ENCODE measurements at regions not wholly inside any gene's neighbourhood (a gene's known extent, or its start where the extent isn't known, plus 50 kb on each side); places are given as distances from the start of the nearest gene placed in this dataset.

DNA sequence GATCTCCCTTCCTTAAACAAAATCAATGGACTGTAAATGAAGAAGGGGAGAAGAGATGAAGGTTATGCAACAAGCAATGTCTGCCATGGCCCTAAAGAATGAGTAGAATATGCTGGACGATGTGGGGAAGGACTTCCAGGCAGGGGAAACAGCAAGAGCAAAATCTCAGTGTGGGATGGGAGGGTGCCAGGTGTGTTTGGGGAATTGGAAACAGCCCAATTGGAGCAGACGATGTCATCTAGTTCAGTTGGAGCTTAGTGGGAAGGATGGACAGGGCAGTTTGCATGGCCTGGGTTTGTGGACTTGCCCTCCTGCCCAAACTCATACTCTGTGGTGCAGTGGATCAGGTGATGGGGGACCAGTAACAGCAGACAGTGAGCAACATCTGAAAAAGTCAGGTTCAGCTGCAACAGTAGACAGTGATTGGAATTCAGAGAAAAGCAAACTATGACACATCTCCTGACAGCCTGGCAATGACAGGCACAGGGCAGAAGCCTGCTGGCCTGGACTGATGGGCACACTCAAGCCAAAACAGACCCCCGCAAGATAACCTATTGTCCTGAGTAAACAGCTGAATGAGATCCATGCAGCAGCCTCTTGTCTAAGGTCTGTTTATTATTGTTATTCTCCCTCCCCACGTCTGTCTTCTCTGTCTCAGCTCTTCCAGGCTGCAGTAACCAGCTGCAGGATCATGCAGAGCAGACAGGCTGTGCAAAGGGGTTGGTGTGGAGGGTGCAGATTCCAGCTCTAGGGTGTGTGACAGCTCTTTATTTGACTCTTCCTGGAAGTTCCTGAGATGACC is 50.5 kb upstream of the PRELP start:
- H3K4me3 ChIP-seq (replicated peaks in 1 of 3; ENCODE audit: low read depth in 2 of 3, low read length in 3 of 3), result no peak overlapping the region
- peaks cover 20 to 23% of the 10 kb centered on the region in 2 donors for H3K4me1 ChIP-seq (ENCODE audit: control insufficient read depth in 1 of 2, insufficient read depth in 2 of 2, low read length in 2 of 2)
- no peaks in the 10 kb centered on the region for H3K79me2 ChIP-seq (ENCODE audit: insufficient read depth, low read length)
- peaks cover 13 to 34% (median 14%) of the 10 kb centered on the region in 3 donors for H3K27me3 Mint-ChIP-seq (ENCODE audit: low read depth in 3 of 3)
- no peaks in the 10 kb centered on the region for H3K36me3 ChIP-seq (replicated peaks in 1 of 2; ENCODE audit: control insufficient read depth in 1 of 2, insufficient read depth in 2 of 2, low read length in 2 of 2)
- H3K27ac ChIP-seq (ENCODE audit: low read depth in 1 of 2, low read length in 2 of 2), result no peak overlapping the region
- H3K9me3 Mint-ChIP-seq, result no peaks in the 10 kb centered on the region
- H3K4me1 Mint-ChIP-seq, result peaks cover 27% of the 10 kb centered on the region
- H3K9me3 ChIP-seq (replicated peaks in 1 of 2; ENCODE audit: control insufficient read depth in 1 of 2, insufficient read depth in 1 of 2, low read length in 2 of 2), result no peaks in the 10 kb centered on the region
- no peak overlapping the region for H3K4me2 ChIP-seq (replicated peaks; ENCODE audit: extremely low read depth, low read length, poor library complexity, severe bottlenecking)
- H3K36me3 Mint-ChIP-seq, result no peaks in the 10 kb centered on the region
- H2AFZ ChIP-seq (ENCODE audit: insufficient read depth, low read depth, low read length, poor library complexity, severe bottlenecking), result no peak overlapping the region
- no peaks in the 10 kb centered on the region for H4K20me1 ChIP-seq (ENCODE audit: insufficient read depth, low read length)
- TF ChIP-seq, protein P1, sequence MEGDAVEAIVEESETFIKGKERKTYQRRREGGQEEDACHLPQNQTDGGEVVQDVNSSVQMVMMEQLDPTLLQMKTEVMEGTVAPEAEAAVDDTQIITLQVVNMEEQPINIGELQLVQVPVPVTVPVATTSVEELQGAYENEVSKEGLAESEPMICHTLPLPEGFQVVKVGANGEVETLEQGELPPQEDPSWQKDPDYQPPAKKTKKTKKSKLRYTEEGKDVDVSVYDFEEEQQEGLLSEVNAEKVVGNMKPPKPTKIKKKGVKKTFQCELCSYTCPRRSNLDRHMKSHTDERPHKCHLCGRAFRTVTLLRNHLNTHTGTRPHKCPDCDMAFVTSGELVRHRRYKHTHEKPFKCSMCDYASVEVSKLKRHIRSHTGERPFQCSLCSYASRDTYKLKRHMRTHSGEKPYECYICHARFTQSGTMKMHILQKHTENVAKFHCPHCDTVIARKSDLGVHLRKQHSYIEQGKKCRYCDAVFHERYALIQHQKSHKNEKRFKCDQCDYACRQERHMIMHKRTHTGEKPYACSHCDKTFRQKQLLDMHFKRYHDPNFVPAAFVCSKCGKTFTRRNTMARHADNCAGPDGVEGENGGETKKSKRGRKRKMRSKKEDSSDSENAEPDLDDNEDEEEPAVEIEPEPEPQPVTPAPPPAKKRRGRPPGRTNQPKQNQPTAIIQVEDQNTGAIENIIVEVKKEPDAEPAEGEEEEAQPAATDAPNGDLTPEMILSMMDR (IDR thresholded peaks at IDR 0.05), result no peak
- H3K9ac ChIP-seq (ENCODE audit: insufficient read depth, low read length, poor library complexity, severe bottlenecking), result no peak overlapping the region
- peaks cover 2 to 5% of the 10 kb centered on the region in 2 donors for H3K27me3 ChIP-seq (ENCODE audit: control insufficient read depth in 2 of 2, insufficient read depth in 2 of 2, low read length in 2 of 2)
- intact Hi-C loops (cut with micrococcal nuclease), result loop anchor here (5.0 kb wide), 2 partner anchors 43 to 83 kb away; no protein-coding TSS in a partner anchor
- peak overlapping the region in 1 of 7 donors; percentile 64 for H3K27ac Mint-ChIP-seq
- H3K4me3 Mint-ChIP-seq, result peak overlapping the region in 1 of 2 donors; percentile 4
- 86% methylated on average over 2 of the region's 4 CpGs for WGBS (ENCODE audit: insufficient coverage)
- DNase-seq, result no peak

DNA sequence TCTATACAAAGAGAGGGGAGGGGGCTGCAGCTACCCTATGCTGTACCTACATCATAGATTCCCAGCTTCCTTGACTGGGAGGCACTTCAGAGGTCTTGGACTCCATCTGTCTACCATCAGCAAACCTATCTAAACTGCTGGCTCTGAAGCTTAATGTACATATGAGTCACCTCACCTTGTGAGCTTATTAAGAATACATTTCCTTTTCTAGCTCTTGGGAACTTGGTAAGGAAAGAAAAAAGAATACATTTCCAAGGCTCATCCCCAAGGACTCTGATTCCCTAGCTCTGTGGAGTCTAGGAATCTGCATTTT is 50.0 kb upstream of the PRELP start:
- peak in 1 of 3 donors; percentile 24 for DNase-seq
- Histone ChIP-seq H3K27ac (ENCODE audit: low read depth in 1 of 2, low read length in 2 of 2) (no peak overlapping the region), H4K20me1 (ENCODE audit: insufficient read depth, low read length) (no peaks in the 10 kb centered on the region), H3K4me1 (ENCODE audit: control insufficient read depth in 1 of 2, insufficient read depth in 2 of 2, low read length in 2 of 2) (peaks cover 20 to 23% of the 10 kb centered on the region in 2 donors), H3K4me3 (replicated peaks in 1 of 3; ENCODE audit: low read depth in 2 of 3, low read length in 3 of 3) (no peak overlapping the region), H2AFZ (ENCODE audit: insufficient read depth, low read depth, low read length, poor library complexity, severe bottlenecking) (no peak overlapping the region), H3K27me3 (ENCODE audit: control insufficient read depth in 2 of 2, insufficient read depth in 2 of 2, low read length in 2 of 2) (peaks cover 2 to 10% of the 10 kb centered on the region in 2 donors), H3K9me3 (replicated peaks in 1 of 2; ENCODE audit: control insufficient read depth in 1 of 2, insufficient read depth in 1 of 2, low read length in 2 of 2) (no peaks in the 10 kb centered on the region), H3K9ac (ENCODE audit: insufficient read depth, low read length, poor library complexity, severe bottlenecking) (no peak overlapping the region), H3K36me3 (replicated peaks in 1 of 2; ENCODE audit: control insufficient read depth in 1 of 2, insufficient read depth in 2 of 2, low read length in 2 of 2) (no peaks in the 10 kb centered on the region), H3K79me2 (ENCODE audit: insufficient read depth, low read length) (no peaks in the 10 kb centered on the region), H3K4me2 (replicated peaks; ENCODE audit: extremely low read depth, low read length, poor library complexity, severe bottlenecking) (no peak overlapping the region)
- H3K4me3 Mint-ChIP-seq, result no peak overlapping the region
- H3K4me1 Mint-ChIP-seq, result peaks cover 27% of the 10 kb centered on the region
- H3K27me3 Mint-ChIP-seq (ENCODE audit: low read depth in 3 of 3), result peaks cover 14 to 35% (median 15%) of the 10 kb centered on the region in 3 donors
- no peaks in the 10 kb centered on the region for H3K36me3 Mint-ChIP-seq
- intact Hi-C loops (cut with micrococcal nuclease), result loop anchor here in 1 of 2 donors (5.0 kb wide), 1 partner anchor 83 kb away; no protein-coding TSS in a partner anchor
- TF ChIP-seq, protein P1 (IDR thresholded peaks at IDR 0.05), result no peak
- H3K27ac Mint-ChIP-seq, result peak overlapping the region in 1 of 7 donors; percentile 21
- no peaks in the 10 kb centered on the region for H3K9me3 Mint-ChIP-seq
